NCI-H1048 (cell line): ENCODE measurements at regions not wholly inside any gene's neighbourhood (a gene's known extent, or its start where the extent isn't known, plus 50 kb on each side); places are given as distances from the start of the nearest gene placed in this dataset.
"Not testable (repeated sequence)": the region's sequence is repeated elsewhere in the genome, so short reads cannot be mapped to it uniquely, and the experiment has no call there.

ENCODE experiments used
- DNase-seq: peaks from one replicate; lab custom pipeline; 2025; lab: John Stamatoyannopoulos, UW

GRCh38 chr10:29794776-29795611 is 160.2 kb upstream of the SVIL start:
- no peak for DNase-seq

DNA sequence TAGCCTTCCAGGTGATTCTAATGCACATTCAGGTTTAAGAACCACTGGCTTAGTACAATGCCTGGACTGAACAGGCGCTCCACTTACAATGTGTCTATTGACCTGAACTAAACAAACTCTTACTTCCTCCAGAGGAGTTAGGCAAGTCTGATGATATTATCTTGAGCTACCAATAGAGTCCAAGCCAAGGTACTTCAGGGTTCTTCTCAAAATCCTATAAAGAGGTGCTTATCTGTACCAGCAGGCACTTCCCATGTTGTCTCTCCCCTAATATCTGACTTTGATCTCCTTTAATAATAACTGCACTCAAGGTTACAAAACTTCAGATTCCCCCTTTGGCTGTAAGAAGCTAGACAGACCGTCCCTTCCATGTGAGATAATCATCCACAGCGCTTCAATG is 157.0 kb upstream of the SVIL start:
- no peak for DNase-seq

DNA sequence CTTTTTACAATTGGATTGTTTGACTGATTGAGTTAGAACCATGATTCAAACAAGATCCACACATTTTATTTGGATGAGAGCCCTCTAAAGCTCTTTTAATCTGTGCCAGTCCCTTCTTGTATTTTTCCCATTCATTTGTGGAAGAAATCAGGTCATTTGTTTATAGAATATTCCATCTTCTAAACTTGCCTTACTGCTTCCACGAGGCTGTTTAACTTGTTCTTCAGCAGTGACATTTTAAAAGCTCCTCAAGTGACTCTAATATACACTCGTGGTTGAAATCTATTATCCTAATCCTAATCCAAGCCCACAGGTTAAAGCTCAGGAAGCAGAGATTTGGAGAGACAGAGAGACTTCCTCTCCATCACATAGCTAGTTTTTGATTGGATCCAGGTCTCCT is 155.4 kb upstream of the SVIL start:
- no peak for DNase-seq

DNA sequence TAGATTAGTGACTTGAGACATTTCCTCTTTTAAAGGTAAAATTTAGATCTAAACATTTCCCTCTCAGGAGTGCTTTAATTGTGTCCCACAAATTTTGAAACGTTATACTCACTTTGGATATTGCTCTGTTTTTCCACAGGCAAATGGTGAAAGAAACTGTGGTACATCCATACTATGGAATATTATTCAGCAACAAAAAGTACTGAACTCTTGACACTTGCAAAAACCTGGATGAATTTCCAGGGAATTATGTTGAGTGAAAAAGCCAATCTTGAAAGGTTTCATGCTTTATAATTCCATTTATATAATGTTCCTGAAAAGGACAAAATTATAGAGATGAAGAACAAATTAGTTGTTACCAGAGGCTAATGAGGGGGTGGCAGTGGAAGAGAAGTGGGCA is 153.3 kb upstream of the SVIL start:
- no peak for DNase-seq

DNA sequence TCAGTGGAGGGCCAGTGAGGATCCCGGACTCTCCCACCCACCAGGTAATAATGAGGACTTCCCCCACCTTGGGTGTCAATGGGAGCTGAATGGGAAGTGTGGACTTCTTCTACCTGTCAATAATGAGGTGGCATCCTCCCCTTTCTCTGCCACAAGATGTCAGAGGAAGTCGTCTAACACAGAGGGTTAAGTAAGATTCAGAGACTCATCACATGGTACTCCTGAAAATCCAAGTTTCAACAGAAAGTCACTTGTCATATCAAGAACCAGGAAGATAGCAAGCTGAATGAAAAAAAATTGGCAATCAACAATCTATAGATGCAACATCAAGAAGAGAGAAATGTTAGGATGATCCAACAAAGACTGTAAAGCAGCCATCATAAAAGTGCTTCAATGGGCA is 150.9 kb upstream of the SVIL start:
- no peak for DNase-seq

GRCh38 chr10:29784175-29784773 is 149.5 kb upstream of the SVIL start:
- DNase-seq = no peak

GRCh38 chr10:29783201-29783947 is 148.6 kb upstream of the SVIL start:
- no peak for DNase-seq

- no peak for DNase-seq
Measured at GRCh38 chr10:29780639-29781038, 145.9 kb upstream of the SVIL start.

GRCh38 chr10:29780096-29780495 is 145.3 kb upstream of the SVIL start:
- no peak for DNase-seq

GRCh38 chr10:29776246-29776645 is 141.5 kb upstream of the SVIL start:
- no peak for DNase-seq

DNA sequence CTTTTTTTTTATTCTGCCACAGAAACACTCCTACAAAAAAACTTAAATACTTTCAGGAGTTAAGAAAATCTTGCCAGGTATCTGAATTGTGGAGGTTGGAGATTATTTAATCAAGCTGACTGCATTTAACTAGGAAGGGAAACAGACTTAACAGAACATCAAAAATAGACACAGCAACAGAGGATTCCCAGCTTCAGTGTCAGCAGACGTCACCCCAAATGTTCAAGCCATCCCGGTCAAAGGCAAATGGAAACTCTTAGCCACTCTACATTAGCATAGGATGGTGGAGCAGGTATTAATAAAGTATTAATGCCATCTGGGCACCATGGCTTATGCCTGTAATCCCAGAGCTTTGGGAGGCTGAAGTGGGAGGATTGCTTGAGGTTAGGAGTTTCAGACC is 139.7 kb upstream of the SVIL start:
- no peak for DNase-seq

GRCh38 chr10:29773675-29774091 is 138.9 kb upstream of the SVIL start:
- DNase-seq = no peak

GRCh38 chr10:29772403-29772802 is 137.6 kb upstream of the SVIL start:
- DNase-seq = no peak

DNA sequence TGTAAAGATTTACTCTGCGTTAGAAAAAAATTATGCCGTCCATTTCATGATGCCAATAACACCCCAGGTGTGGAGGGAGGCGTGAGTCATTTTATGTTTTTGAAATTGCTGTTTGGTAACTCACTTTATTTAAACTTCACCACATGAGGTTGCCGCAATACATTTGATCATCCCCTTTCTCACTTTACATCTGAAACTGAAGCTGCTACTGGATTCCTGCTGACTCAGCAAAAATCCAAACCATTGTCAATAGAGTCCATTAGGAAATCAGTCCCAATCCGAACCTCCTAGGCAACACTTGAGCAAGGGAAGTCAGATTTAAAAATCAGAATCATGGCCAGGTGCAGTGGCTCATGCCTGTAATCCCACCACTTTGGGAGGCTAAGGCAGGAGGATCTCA is 136.6 kb upstream of the SVIL start:
- no peak for DNase-seq

- DNase-seq = not testable (repeated sequence)
Measured at GRCh38 chr10:29769277-29769676, 134.5 kb upstream of the SVIL start.

GRCh38 chr10:29767968-29768367 is 133.2 kb upstream of the SVIL start:
- DNase-seq = no peak

DNA sequence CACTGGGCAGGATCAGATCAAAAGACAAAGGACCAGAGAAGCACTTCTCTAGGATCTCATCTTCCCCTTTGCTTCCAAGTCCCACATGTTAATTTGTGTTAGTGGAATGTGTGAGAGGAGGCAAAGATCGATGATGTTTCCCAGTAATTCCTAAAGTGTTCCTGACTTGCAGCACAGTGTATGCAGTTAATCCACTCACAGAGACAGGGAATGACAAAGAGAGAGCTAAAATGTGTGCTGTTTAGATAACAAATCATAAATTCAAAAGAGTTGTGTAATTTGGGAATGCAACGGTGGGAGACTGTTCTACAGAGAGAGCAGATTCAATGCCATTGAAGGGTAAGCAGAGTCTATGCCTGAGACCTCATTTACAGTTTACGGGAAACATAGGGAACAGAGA is 132.0 kb upstream of the SVIL start:
- no peak for DNase-seq

- no peak for DNase-seq
Measured at GRCh38 chr10:29765330-29765729, 130.6 kb upstream of the SVIL start.

- DNase-seq = no peak
Measured at GRCh38 chr10:29763396-29763795, 128.6 kb upstream of the SVIL start.

DNA sequence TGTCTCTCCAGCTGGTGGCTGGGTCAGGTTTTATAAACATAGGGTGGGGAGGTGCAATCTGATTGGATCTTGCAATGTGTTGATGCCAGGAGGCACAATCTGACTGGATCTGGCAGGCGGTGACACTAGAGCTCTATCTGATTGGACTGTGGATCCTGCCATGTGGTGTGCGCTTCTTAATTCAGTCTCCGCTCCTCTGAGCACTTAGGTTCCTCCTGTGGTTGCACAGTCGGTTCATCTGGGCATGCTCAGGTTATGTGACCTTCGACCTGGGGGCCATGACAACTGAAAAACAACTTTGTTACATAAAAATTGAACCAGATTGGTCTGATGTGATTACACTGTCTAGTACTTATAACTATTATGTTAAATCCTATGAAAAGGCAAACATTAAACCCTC is 127.1 kb upstream of the SVIL start:
- no peak for DNase-seq

DNA sequence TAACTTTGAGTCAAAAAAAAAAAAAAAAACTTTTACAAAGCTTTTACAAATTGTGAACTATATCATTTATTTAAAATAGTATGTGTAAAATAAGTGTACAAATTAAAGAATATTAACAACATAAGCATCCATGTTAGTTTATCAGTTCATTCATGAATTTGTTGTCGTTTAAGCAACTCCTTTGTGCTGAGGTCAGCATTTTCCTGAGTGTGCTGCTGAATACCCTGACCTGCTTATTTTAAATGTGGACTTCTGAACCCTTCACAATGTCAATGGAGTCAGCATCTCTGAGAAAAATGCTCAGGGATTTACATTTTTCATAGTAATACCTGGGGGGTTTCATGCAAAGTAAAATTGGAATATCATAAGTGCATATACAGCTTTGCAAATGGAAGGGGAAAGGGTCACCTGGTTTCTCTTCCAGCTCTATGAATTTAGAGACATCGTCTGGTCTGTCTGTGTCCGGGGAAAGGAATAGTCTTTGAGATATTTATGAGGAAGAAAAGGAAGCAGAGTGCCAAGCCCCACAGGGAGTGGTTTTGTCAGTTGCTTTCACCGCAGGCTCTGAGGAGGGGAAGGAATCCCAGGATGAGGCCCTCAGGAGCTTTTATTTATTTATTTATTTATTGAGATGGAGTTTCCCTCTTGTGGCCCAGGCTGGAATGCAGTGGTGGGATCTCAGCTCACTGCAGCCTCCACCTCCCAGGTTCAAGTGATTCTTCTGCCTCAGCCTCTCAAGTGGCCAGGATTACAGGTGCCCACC is 125.5 kb upstream of the SVIL start:
- DNase-seq = no peak

DNA sequence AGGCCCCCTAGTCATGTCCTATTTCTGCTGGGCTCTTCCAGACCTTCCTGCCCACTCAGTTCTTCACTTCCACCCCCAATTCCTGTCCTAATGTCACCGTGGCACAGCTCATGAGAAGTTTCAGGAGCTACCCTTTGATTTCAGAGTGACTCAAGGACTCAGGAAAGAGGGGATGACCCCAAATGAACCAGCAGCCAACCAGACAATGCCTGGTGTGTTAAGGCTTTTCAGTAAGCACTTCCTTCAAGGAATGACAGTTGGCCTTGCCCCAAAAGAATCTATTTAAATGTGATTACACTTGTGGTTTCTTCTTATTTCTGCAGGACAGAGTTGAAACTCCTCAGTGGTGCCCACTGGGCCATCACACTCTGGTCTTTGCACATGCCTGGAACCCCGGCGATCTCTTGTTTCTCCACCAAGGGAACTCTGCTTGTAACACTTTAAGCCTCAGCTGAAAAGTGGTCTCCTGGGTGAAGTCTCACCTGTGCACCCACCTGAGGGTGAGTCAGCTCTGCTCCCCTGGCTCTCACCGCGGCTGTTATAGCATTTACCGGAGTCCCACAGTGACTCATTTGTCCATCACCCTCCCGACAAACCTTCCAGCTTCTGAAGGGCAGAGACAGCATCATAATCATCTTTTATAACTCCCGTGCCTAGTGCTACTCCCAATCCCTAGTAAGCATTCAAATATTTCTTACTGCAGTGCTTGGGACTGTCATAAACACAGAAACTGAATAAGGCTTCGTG is 123.0 kb upstream of the SVIL start:
- no peak for DNase-seq
